Endodermal cell (in vitro differentiated cells): ENCODE measurements at regions not wholly inside any gene's neighbourhood (a gene's known extent, or its start where the extent isn't known, plus 50 kb on each side); places are given as distances from the start of the nearest gene placed in this dataset.

Source experiments
- DNase-seq: peaks from one replicate; pipeline ENCODE4 v3.0.0-alpha.2; 2017
- H3K27ac ChIP-seq: 2 replicates; pipeline ENCODE4 v1.5.1; 2013; ENCODE audit warnings: mild to moderate bottlenecking, low read depth, low read length, moderate library complexity
- H3K27me3 ChIP-seq: 2 replicates; pipeline ENCODE4 v1.6.1; 2013; ENCODE audit warnings: mild to moderate bottlenecking, low read length, moderate library complexity; ENCODE audit not compliant: insufficient read depth, control insufficient read depth, poor library complexity, severe bottlenecking
- H3K36me3 ChIP-seq: 2 replicates; pipeline ENCODE4 v1.7.0; 2013; ENCODE audit warnings: mild to moderate bottlenecking, low read length, moderate library complexity; ENCODE audit not compliant: control insufficient read depth, insufficient read depth
- H3K4me1 ChIP-seq: one replicate; pipeline ENCODE4 v1.7.0; 2013; ENCODE audit warnings: low read length; ENCODE audit not compliant: control insufficient read depth, insufficient read depth
- H3K4me3 ChIP-seq: 2 replicates; pipeline ENCODE4 v1.5.1; 2013; ENCODE audit warnings: mild to moderate bottlenecking, low read length, moderate library complexity
- H3K9ac ChIP-seq: 2 replicates; pipeline ENCODE4 v1.6.1; 2013; ENCODE audit warnings: mild to moderate bottlenecking, low read length, moderate library complexity; ENCODE audit not compliant: poor library complexity, severe bottlenecking; ENCODE audit errors: extremely low read depth
- H3K9me3 ChIP-seq: 2 replicates; pipeline ENCODE4 v1.6.1; 2013; ENCODE audit warnings: mild to moderate bottlenecking, low read length, moderate library complexity; ENCODE audit not compliant: control insufficient read depth
- H3K27ac Mint-ChIP-seq: 2 replicates; pipeline ENCODE4 v1.8.0; 2020; ENCODE audit warnings: mixed read lengths
- H3K27me3 Mint-ChIP-seq: 2 replicates; pipeline ENCODE4 v1.8.0; 2021; ENCODE audit warnings: mild to moderate bottlenecking, mixed read lengths; ENCODE audit not compliant: insufficient read depth
- H3K36me3 Mint-ChIP-seq: 2 replicates; pipeline ENCODE4 v1.8.0; 2020; ENCODE audit warnings: low read depth, mixed read lengths
- H3K4me1 Mint-ChIP-seq: 2 replicates; pipeline ENCODE4 v1.8.0; 2020; ENCODE audit warnings: mixed read lengths
- H3K4me3 Mint-ChIP-seq: 2 replicates; pipeline ENCODE4 v1.8.0; 2020; ENCODE audit warnings: mild to moderate bottlenecking, moderate library complexity, mixed read lengths
- H3K9me3 Mint-ChIP-seq: 2 replicates; pipeline ENCODE4 v1.8.0; 2020; ENCODE audit warnings: mild to moderate bottlenecking, mixed read lengths
- WGBS, 2 experiments: methylation state at CpG; one replicate each; pipeline versions ENCODE4 v1.1.5 to v1.1.7; 2013; ENCODE audit warnings: missing lambda C conversion rate in 2 of 2, mixed read lengths in 1 of 2; ENCODE audit not compliant: insufficient coverage in 1 of 2, insufficient read length in 1 of 2; 5-methylcytosine and 5-hydroxymethylcytosine counted together
- TF ChIP-seq, protein P1 (sequence below): fragments of 200-600 bp; sonication (generic); conservative IDR thresholded peaks from 2 replicates; pipeline ENCODE4 v1.5.0; 2021; ENCODE audit warnings: antibody characterized with exemption, mild to moderate bottlenecking

DNA sequence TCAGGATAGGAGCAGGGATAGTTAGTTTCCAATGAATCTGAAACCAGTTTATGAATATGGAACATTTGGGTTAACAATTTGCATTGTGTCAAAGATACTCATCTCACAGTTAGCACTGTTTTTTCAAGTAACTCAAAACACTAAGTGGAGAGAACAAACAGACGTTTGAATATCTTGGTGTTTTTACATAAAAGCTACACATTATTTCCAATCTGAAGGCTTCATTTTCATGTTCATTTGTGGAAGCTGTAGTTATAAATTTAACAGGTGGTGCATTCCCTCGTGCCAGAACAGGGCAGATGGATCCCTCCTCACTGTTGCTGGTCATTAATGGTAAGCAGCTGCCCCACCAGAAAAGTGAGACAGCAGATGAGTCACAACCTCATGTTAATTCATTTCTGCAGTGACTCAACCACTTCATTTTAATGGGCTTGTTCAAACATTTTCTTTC lies 286.9 kb downstream of the TMX3 start:
- no peaks in the 10 kb centered on the region for H3K27me3 Mint-ChIP-seq

DNA sequence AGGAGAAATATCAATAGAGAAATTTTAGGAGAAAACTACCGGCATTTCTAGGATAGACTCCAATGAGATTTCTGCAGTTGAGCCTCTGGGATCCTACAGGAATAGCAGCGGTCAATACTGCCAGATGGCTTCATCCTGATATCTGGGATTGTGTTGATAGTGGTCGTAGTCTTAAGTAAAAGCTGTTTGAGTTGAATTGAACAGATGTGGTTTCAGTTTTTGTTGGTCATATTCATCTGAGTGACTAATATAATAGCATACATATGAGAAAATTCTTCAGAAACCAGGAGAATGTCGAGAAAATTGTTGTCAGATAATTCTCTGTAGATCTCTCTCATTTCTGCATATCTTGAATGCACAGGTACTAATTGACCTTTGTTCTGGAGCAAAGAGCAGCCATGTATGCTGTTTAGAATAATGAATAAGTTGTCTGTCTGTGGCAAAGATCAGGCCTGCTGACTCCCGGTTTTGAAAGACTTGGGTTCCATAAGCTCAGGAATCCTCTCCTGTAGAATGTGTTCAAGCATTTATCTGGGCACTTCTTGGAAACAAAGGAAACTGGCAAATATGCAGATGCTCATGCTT lies 288.1 kb downstream of the TMX3 start:
- Mint-ChIP-seq H3K27me3 (no peaks in the 10 kb centered on the region), H3K27ac (no peak overlapping the region), H3K36me3 (no peaks in the 10 kb centered on the region), H3K4me3 (no peak overlapping the region), H3K4me1 (no peaks in the 10 kb centered on the region), H3K9me3 (peaks cover 8% of the 10 kb centered on the region)
- Histone ChIP-seq H3K27me3 (no peaks in the 10 kb centered on the region), H3K9ac (no peak overlapping the region), H3K4me1 (no peaks in the 10 kb centered on the region), H3K4me3 (no peak overlapping the region), H3K27ac (no peak overlapping the region), H3K36me3 (no peaks in the 10 kb centered on the region), H3K9me3 (no peaks in the 10 kb centered on the region)
- WGBS, 2 experiments: 97 to 100% methylated on average over 2 to 5 of the region's 5 CpGs
- no peak for DNase-seq
- TF ChIP-seq, protein P1, sequence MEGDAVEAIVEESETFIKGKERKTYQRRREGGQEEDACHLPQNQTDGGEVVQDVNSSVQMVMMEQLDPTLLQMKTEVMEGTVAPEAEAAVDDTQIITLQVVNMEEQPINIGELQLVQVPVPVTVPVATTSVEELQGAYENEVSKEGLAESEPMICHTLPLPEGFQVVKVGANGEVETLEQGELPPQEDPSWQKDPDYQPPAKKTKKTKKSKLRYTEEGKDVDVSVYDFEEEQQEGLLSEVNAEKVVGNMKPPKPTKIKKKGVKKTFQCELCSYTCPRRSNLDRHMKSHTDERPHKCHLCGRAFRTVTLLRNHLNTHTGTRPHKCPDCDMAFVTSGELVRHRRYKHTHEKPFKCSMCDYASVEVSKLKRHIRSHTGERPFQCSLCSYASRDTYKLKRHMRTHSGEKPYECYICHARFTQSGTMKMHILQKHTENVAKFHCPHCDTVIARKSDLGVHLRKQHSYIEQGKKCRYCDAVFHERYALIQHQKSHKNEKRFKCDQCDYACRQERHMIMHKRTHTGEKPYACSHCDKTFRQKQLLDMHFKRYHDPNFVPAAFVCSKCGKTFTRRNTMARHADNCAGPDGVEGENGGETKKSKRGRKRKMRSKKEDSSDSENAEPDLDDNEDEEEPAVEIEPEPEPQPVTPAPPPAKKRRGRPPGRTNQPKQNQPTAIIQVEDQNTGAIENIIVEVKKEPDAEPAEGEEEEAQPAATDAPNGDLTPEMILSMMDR: no peak

More for the DNA sequence above, 286.9 kb downstream of the TMX3 start:
- H3K27me3 ChIP-seq: no peaks in the 10 kb centered on the region
- no peaks in the 10 kb centered on the region for H3K9me3 ChIP-seq
- H3K27ac ChIP-seq: no peak overlapping the region
- Mint-ChIP-seq H3K4me1 (no peaks in the 10 kb centered on the region), H3K4me3 (no peak overlapping the region), H3K27ac (no peak overlapping the region), H3K36me3 (no peaks in the 10 kb centered on the region), H3K9me3 (peaks cover 4% of the 10 kb centered on the region)
- H3K36me3 ChIP-seq: no peaks in the 10 kb centered on the region
- TF ChIP-seq, protein P1: no peak
- no peaks in the 10 kb centered on the region for H3K4me1 ChIP-seq
- H3K9ac ChIP-seq: no peak overlapping the region
- WGBS, 2 experiments: 60 to 67% methylated on average over 1 to 2 of the region's 2 CpGs
- no peak overlapping the region for H3K4me3 ChIP-seq
- DNase-seq: no peak

DNA sequence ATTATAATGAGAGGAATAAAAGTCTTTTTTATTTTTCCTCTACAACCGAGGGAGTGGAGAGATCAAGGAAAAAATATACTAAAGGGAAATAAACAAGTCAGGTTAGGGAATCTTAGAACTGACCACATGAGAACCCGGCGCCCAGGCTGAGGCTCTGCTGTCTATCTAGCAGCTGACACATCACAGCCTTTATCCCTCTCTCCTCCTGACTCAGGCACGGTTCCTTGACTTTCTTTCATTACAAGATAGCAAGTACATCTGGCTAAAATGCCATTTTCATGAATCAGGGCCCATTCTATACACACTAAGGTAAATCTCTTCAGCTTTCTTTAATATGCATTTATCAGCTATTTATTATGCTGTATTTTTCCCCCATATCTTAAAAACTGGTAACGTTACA lies 296.0 kb downstream of the TMX3 start:
- H3K27ac Mint-ChIP-seq: no peak overlapping the region
- no peaks in the 10 kb centered on the region for H3K9me3 ChIP-seq
- no peak overlapping the region for H3K9ac ChIP-seq
- no peak for DNase-seq
- no peak overlapping the region for H3K27ac ChIP-seq
- H3K9me3 Mint-ChIP-seq: peaks cover 8% of the 10 kb centered on the region
- TF ChIP-seq, protein P1: no peak
- no peaks in the 10 kb centered on the region for H3K4me1 Mint-ChIP-seq
- H3K27me3 ChIP-seq: no peaks in the 10 kb centered on the region
- H3K4me3 Mint-ChIP-seq: no peak overlapping the region
- H3K4me1 ChIP-seq: no peaks in the 10 kb centered on the region
- no peak overlapping the region for H3K4me3 ChIP-seq
- no peaks in the 10 kb centered on the region for H3K27me3 Mint-ChIP-seq
- WGBS, 2 experiments: 73 to 93% methylated on average over 1 to 4 of the region's 5 CpGs
- no peaks in the 10 kb centered on the region for H3K36me3 Mint-ChIP-seq
- no peaks in the 10 kb centered on the region for H3K36me3 ChIP-seq
